NCI-H187 treated with DMSO at 0.1 percent for 48 hours (cell line): ENCODE measurements at regions not wholly inside any gene's neighbourhood (a gene's known extent, or its start where the extent isn't known, plus 50 kb on each side); places are given as distances from the start of the nearest gene placed in this dataset.
"Not testable (repeated sequence)": the region's sequence is repeated elsewhere in the genome, so short reads cannot be mapped to it uniquely, and the experiment has no call there.

Experiments
- DNase-seq: peaks from one replicate; lab custom pipeline; 2025; lab: John Stamatoyannopoulos, UW

- no peak for DNase-seq
Observed at GRCh38 chr12:127079636-127080035, 1187.3 kb upstream of the TMEM132C start.

GRCh38 chr12:127081058-127081457 is 1185.9 kb upstream of the TMEM132C start:
- DNase-seq: no peak

GRCh38 chr12:127083008-127083949 is 1183.7 kb upstream of the TMEM132C start:
- peak; percentile 60 for DNase-seq

- DNase-seq: no peak
Observed at GRCh38 chr12:127101076-127101475, 1165.9 kb upstream of the TMEM132C start.

- DNase-seq: no peak
Observed at GRCh38 chr12:127106041-127106440, 1160.9 kb upstream of the TMEM132C start.

- DNase-seq: no peak
Observed at GRCh38 chr12:127106697-127107096, 1160.3 kb upstream of the TMEM132C start.

GRCh38 chr12:127107744-127108143 is 1159.2 kb upstream of the TMEM132C start:
- DNase-seq: no peak

- DNase-seq: no peak
Observed at GRCh38 chr12:127108360-127109215, 1158.4 kb upstream of the TMEM132C start.

GRCh38 chr12:127113945-127114344 is 1153.0 kb upstream of the TMEM132C start:
- DNase-seq: no peak

GRCh38 chr12:127115468-127116035 is 1151.4 kb upstream of the TMEM132C start:
- DNase-seq: no peak

GRCh38 chr12:127118251-127118650 is 1148.7 kb upstream of the TMEM132C start:
- no peak for DNase-seq

GRCh38 chr12:127119600-127120140 is 1147.3 kb upstream of the TMEM132C start:
- DNase-seq: no peak

- no peak for DNase-seq
Observed at GRCh38 chr12:127120851-127121250, 1146.1 kb upstream of the TMEM132C start.

GRCh38 chr12:127121494-127122084 is 1145.4 kb upstream of the TMEM132C start:
- DNase-seq: no peak

- DNase-seq: no peak
Observed at GRCh38 chr12:127125607-127126259, 1141.2 kb upstream of the TMEM132C start.

- DNase-seq: no peak
Observed at GRCh38 chr12:127126260-127126628, 1140.7 kb upstream of the TMEM132C start.

GRCh38 chr12:127127897-127128296 is 1139.1 kb upstream of the TMEM132C start:
- DNase-seq: no peak

GRCh38 chr12:127130506-127131124 is 1136.4 kb upstream of the TMEM132C start:
- DNase-seq: no peak

GRCh38 chr12:127133675-127134335 is 1133.2 kb upstream of the TMEM132C start:
- no peak for DNase-seq

- DNase-seq: not testable (repeated sequence)
Observed at GRCh38 chr12:127140864-127141484, 1126.0 kb upstream of the TMEM132C start.
